Common myeloid progenitor, CD34-positive (primary cell): ENCODE measurements at regions not wholly inside any gene's neighbourhood (a gene's known extent, or its start where the extent isn't known, plus 50 kb on each side); places are given as distances from the start of the nearest gene placed in this dataset.

Source experiments
- CTCF ChIA-PET: fragments of 350-600 bp; sonication (Branson Sonifier 250); formaldehyde crosslinking; loops from one replicate; lab custom pipeline; 2021; ENCODE audit warnings: antibody characterized with exemption; lab: Charles Lee
- POLR2A ChIA-PET: fragments of 350-600 bp; sonication (Branson Sonifier 250); formaldehyde crosslinking; loops from one replicate; lab custom pipeline; 2021; ENCODE audit warnings: antibody characterized with exemption; lab: Charles Lee
- DNase-seq, 3 donors: peaks; one replicate each; pipeline versions ENCODE4 v3.0.0 to v3.0.0-alpha.2; 2013
- H3K27ac ChIP-seq, 2 experiments: 1 replicate in 1 of 2; 2 replicates in 1 of 2; pipeline ENCODE4 v1.7.0; 2013; ENCODE audit warnings: inconsistent platforms in 2 of 2, low read length in 2 of 2, mild to moderate bottlenecking in 2 of 2, low read depth in 1 of 2, moderate library complexity in 1 of 2; ENCODE audit not compliant: severe bottlenecking in 2 of 2, insufficient read depth in 1 of 2, poor library complexity in 1 of 2
- H3K27me3 ChIP-seq, 5 experiments: replicated peaks in 2 of 5; 1 replicate in 3 of 5; 2 replicates in 2 of 5; pipeline versions ENCODE4 v1.6.1 to v1.7.0; 2013; ENCODE audit warnings: low read length in 4 of 5, mild to moderate bottlenecking in 2 of 5, moderate library complexity in 2 of 5, inconsistent platforms in 1 of 5; ENCODE audit not compliant: insufficient read depth in 5 of 5, control insufficient read depth in 4 of 5
- H3K36me3 ChIP-seq, 4 experiments: 1 replicate in 2 of 4; 2 replicates in 2 of 4; pipeline versions ENCODE4 v1.6.1 to v1.7.0; 2013; ENCODE audit warnings: low read length in 3 of 4, control low read depth in 1 of 4, mild to moderate bottlenecking in 1 of 4; ENCODE audit not compliant: control insufficient read depth in 4 of 4, insufficient read depth in 4 of 4
- H3K4me1 ChIP-seq, 4 experiments: 1 replicate in 3 of 4; 2 replicates in 1 of 4; pipeline versions ENCODE4 v1.6.1 to v1.7.1; 2013; ENCODE audit warnings: low read length in 3 of 4, mild to moderate bottlenecking in 3 of 4, control low read depth in 1 of 4, inconsistent platforms in 1 of 4, moderate library complexity in 1 of 4; ENCODE audit not compliant: control insufficient read depth in 4 of 4, insufficient read depth in 4 of 4; ENCODE audit errors: control extremely low read depth in 1 of 4
- H3K4me3 ChIP-seq, 7 experiments: 1 replicate in 4 of 7; 2 replicates in 3 of 7; pipeline versions ENCODE4 v1.5.1 to v1.7.0; 2013; ENCODE audit warnings: mild to moderate bottlenecking in 7 of 7, low read length in 6 of 7, moderate library complexity in 6 of 7, inconsistent platforms in 2 of 7, low read depth in 2 of 7, control low read depth in 1 of 7; ENCODE audit not compliant: insufficient read depth in 4 of 7, control insufficient read depth in 1 of 7; ENCODE audit errors: extremely low read depth in 1 of 7
- H3K9me3 ChIP-seq, 5 experiments: 1 replicate in 4 of 5; 2 replicates in 1 of 5; pipeline versions ENCODE4 v1.6.1 to v1.7.1; 2013; ENCODE audit warnings: low read length in 4 of 5, mild to moderate bottlenecking in 2 of 5, inconsistent platforms in 1 of 5, low read depth in 1 of 5, moderate library complexity in 1 of 5; ENCODE audit not compliant: control insufficient read depth in 4 of 5, insufficient read depth in 2 of 5; ENCODE audit errors: control extremely low read depth in 1 of 5
- WGBS: methylation state at CpG from one replicate; pipeline ENCODE4 v1.1.5; 2013; ENCODE audit not compliant: insufficient coverage; 5-methylcytosine and 5-hydroxymethylcytosine counted together

DNA sequence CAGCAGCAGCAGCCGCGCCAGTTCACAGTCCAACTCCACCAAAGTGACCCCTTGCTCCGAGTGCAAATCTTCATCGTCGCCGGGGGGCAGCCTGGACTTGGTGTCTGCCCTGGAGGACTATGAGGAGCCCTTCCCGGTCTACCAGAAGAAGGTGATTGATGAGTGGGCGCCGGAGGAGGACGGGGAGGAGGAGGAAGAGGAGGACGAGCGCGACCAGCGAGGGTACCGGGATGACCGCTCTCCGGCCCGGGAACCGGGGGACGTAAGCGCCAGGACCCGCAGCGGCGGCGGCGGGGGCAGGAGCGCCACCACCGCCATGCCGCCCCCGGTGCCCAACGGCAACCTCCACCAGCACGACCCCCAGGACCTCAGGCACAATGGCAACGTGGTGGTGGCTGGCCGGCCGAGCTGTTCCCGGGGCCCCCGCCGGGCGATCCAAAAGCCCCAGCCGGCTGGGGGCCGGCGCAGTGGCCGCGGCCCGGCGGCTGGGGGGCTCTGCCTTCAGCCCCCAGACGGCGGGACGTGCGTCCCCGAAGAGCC lies 224.1 kb upstream of the IL12A start:
- peaks cover 0 to 4% (median 0%) of the 10 kb centered on the region in 5 experiments for H3K27me3 ChIP-seq
- no peaks in the 10 kb centered on the region for H3K9me3 ChIP-seq
- no peaks in the 10 kb centered on the region for H3K36me3 ChIP-seq
- H3K4me3 ChIP-seq, result peak overlapping the region; percentile 34 to 87 (median 77)
- peaks cover 4 to 30% (median 23%) of the 10 kb centered on the region in 4 experiments for H3K4me1 ChIP-seq
- WGBS, result 0% methylated on average over 41 of the region's 51 CpGs
- CTCF ChIA-PET, result no interaction called here
- peak overlapping the region in 1 of 2 experiments; percentile 65 for H3K27ac ChIP-seq
- POLR2A ChIA-PET, result interaction anchor here (0.8 to 1.0 kb wide), 2 partner anchors 64 to 91 kb away, joined by 3 to 5 read pairs; no protein-coding TSS in a partner anchor
- DNase-seq, result no peak

- peaks cover 0 to 4% (median 0%) of the 10 kb centered on the region in 5 experiments for H3K27me3 ChIP-seq
- CTCF ChIA-PET, result interaction anchor here (1.4 to 2.1 kb wide), 3 partner anchors 10 to 40 kb away, joined by 6 to 9 read pairs (median 6); no protein-coding TSS in a partner anchor
- POLR2A ChIA-PET, result no interaction called here
- H3K9me3 ChIP-seq, result no peaks in the 10 kb centered on the region
- peak in 2 of 3 donors; percentile 66 to 74 for DNase-seq
- no peak overlapping the region for H3K27ac ChIP-seq
- peaks cover 4 to 30% (median 23%) of the 10 kb centered on the region in 4 experiments for H3K4me1 ChIP-seq
- peak overlapping the region; percentile 34 to 87 (median 77) for H3K4me3 ChIP-seq
- WGBS, result under 1% methylated on average over 28 of the region's 47 CpGs
- H3K36me3 ChIP-seq, result no peaks in the 10 kb centered on the region
Observed at GRCh38 chr3:159765030-159765859, 223.4 kb upstream of the IL12A start.

DNA sequence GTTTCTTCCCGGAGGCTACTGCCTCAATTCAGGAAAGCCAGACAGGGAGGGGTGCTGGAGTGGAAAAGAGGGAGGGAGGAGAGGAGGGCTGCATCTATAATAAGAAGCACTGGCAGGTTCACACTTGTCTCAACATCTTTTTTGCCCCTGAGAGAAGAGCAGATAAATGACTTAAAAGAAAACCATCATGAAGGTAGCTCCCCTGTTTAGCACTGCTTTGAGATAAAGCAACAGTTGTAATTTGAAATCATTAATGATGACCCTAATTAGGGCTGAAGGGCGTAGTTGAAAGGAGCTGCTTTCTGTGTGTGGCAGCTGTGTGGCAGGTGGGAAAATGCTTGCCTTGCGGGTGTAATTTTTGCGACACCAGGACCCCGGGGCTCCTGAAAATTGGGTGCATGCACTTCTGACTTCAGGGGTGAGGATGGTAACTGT lies 222.8 kb upstream of the IL12A start:
- peaks cover 0 to 4% (median 0%) of the 10 kb centered on the region in 5 experiments for H3K27me3 ChIP-seq
- POLR2A ChIA-PET, result no interaction called here
- no peak overlapping the region for H3K27ac ChIP-seq
- H3K36me3 ChIP-seq, result no peaks in the 10 kb centered on the region
- CTCF ChIA-PET, result interaction anchor here (0.8 to 2.1 kb wide), 6 partner anchors 10 to 43 kb away, joined by 3 to 9 read pairs (median 4); no protein-coding TSS in a partner anchor
- no peak for DNase-seq
- H3K4me1 ChIP-seq, result peaks cover 4 to 30% (median 23%) of the 10 kb centered on the region in 4 experiments
- WGBS, result 77% methylated on average over 5 of the region's 5 CpGs
- H3K4me3 ChIP-seq, result peak overlapping the region; percentile 8 to 87 (median 77)
- H3K9me3 ChIP-seq, result no peaks in the 10 kb centered on the region

DNA sequence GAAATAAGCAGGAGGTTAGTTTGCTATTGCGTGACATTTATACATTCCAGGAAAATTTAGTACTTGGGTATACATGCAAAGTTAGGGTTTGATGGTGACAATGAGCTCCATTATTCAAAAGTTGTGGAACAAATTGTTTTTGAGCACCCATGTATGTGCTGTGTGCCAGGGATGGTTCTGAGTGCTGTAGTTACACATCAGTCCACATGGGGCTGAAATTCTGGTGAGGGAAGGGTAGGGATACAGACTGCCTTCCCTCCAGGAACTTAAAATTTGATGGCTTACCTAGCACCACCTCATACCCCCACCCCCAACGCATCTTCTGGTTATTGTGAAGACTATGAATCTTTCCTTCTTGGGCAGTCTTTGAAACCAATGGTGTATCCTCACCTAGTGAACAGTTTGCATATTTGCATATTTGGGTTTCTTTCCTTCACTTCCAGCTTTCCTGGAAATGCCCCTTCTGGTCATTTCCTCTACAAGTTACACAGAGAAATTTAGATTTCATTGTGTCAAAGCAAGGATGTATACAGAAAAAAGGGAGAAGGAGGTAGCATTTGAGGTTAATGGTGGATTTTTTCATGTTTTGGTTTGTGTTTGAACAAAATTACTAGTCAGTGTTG lies 222.0 kb upstream of the IL12A start:
- peak; percentile 39 to 56 (median 54) for DNase-seq
- POLR2A ChIA-PET, result no interaction called here

GRCh38 chr3:159770998-159771397 lies 217.6 kb upstream of the IL12A start:
- Histone ChIP-seq H3K4me3 (no peak overlapping the region), H3K9me3 (no peaks in the 10 kb centered on the region), H3K4me1 (peaks cover 0 to 14% (median 6%) of the 10 kb centered on the region in 4 experiments), H3K36me3 (no peaks in the 10 kb centered on the region), H3K27me3 (no peaks in the 10 kb centered on the region), H3K27ac (no peak overlapping the region)
- WGBS, result no CpG with 5 or more reads among the region's 2 CpGs
- no peak for DNase-seq
- POLR2A ChIA-PET, result no interaction called here
- CTCF ChIA-PET, result interaction anchor here (1.1 to 1.3 kb wide), 3 partner anchors 13 to 511 kb away, joined by 3 to 5 read pairs (median 3); no protein-coding TSS in a partner anchor

More for the DNA sequence above, 222.0 kb upstream of the IL12A start:
- H3K4me3 ChIP-seq, result no peak overlapping the region
- H3K27ac ChIP-seq, result no peak overlapping the region
- no peaks in the 10 kb centered on the region for H3K9me3 ChIP-seq
- peaks cover 4 to 30% (median 23%) of the 10 kb centered on the region in 4 experiments for H3K4me1 ChIP-seq
- WGBS, result 100% methylated on average over 1 of the region's 2 CpGs
- H3K36me3 ChIP-seq, result no peaks in the 10 kb centered on the region
- CTCF ChIA-PET, result interaction anchor here (0.8 to 2.1 kb wide), 6 partner anchors 9 to 42 kb away, joined by 3 to 9 read pairs (median 4); no protein-coding TSS in a partner anchor
- peaks cover 0 to 4% (median 0%) of the 10 kb centered on the region in 5 experiments for H3K27me3 ChIP-seq

DNA sequence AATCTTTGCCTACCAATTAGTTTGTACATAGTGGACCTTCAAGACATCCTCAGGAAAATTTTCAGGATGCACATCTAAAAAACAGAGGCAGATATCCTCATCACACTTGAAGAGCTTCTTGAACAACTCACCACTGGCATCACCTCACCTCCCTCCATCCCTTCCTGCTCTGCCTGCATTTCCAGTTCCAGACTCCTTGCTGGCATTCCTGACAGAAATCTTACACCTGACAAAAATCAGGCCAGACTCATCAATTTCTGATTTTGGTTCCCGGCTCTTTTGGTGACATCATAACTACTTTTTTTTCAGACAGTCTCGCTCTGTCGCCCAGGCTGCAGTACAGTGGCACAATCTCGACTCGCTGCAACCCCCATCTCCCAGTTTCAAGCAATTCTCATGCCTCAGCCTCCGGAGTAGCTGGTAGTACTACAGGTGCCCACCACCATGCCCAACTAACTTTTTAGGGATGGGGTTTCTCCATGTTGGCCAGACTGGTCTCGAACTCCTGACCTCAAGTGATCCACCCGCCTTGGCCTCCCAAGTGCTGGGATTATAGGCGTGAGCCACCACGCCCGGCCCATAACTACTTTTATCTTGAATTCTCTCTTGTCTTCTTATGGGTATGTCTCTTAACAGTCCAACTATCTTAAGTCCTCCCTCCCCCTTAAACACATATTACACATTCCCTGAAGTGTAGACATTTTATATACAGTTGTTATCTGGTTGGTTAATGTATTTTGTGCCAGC lies 216.6 kb upstream of the IL12A start:
- Histone ChIP-seq H3K4me1 (peaks cover 0 to 10% (median 4%) of the 10 kb centered on the region in 4 experiments), H3K36me3 (no peaks in the 10 kb centered on the region), H3K27ac (no peak overlapping the region), H3K9me3 (no peaks in the 10 kb centered on the region), H3K4me3 (no peak overlapping the region), H3K27me3 (no peaks in the 10 kb centered on the region)
- 98% methylated on average over 6 of the region's 11 CpGs for WGBS
- ChIA-PET CTCF (interaction anchor here (1.3 kb wide), 1 partner anchor 12 kb away, joined by 5 read pairs; no protein-coding TSS in a partner anchor), POLR2A (no interaction called here)
- DNase-seq, result no peak
